Thyroid gland (tissue), 4 donors: ENCODE measurements at regions not wholly inside any gene's neighbourhood (a gene's known extent, or its start where the extent isn't known, plus 50 kb on each side); places are given as distances from the start of the nearest gene placed in this dataset.

Experiments
- POLR2A ChIP-seq, 2 donors: fragments of 450-650 bp; IDR thresholded peaks; one replicate each; pipeline ENCODE4 v1.6.1; 2017; ENCODE audit warnings: antibody characterized with exemption in 2 of 2, mild to moderate bottlenecking in 2 of 2, moderate library complexity in 1 of 2
- TF ChIP-seq, protein P1 (sequence below), 6 experiments: fragments of 200-600 bp in 3 of 6; fragments of 450-650 bp in 3 of 6; sonication (generic) in 3 of 6; IDR thresholded peaks; one replicate each; pipeline ENCODE4 v1.5.1; 2016 to 2019; ENCODE audit warnings: antibody characterized with exemption in 6 of 6, mild to moderate bottlenecking in 2 of 6, inconsistent platforms in 1 of 6, moderate library complexity in 1 of 6

DNA sequence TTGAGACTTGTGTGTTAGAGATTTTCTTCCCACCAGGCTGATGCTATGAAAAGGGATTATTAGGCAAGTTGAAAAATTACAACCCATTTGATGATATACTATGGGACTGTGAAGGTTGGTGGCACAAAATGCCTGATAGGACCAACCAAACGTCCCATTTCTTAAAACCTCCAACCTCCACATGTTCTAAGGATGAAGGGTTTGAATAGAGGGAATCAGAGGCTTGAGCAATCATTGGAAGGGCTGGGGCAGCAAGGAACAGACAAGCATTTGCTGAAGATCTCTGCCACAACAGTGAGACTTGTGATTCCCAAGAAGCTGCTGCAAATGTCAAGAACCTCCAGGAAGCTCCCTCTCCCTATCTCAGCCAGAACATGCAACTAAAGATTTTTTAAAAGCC, 283.1 kb downstream of the ELAVL2 start:
- TF ChIP-seq POLR2A (IDR thresholded peaks at IDR 0.05): no peak
- TF ChIP-seq, protein P1, sequence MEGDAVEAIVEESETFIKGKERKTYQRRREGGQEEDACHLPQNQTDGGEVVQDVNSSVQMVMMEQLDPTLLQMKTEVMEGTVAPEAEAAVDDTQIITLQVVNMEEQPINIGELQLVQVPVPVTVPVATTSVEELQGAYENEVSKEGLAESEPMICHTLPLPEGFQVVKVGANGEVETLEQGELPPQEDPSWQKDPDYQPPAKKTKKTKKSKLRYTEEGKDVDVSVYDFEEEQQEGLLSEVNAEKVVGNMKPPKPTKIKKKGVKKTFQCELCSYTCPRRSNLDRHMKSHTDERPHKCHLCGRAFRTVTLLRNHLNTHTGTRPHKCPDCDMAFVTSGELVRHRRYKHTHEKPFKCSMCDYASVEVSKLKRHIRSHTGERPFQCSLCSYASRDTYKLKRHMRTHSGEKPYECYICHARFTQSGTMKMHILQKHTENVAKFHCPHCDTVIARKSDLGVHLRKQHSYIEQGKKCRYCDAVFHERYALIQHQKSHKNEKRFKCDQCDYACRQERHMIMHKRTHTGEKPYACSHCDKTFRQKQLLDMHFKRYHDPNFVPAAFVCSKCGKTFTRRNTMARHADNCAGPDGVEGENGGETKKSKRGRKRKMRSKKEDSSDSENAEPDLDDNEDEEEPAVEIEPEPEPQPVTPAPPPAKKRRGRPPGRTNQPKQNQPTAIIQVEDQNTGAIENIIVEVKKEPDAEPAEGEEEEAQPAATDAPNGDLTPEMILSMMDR (IDR thresholded peaks at IDR 0.05): no peak
